ENCODE measurements at regions not wholly inside any gene's neighbourhood (a gene's known extent, or its start where the extent isn't known, plus 50 kb on each side); places are given as distances from the start of the nearest gene placed in this dataset.
A peak's percentile ranks its signal among the peaks of the same experiment; 100 is the strongest.
"Not testable (repeated sequence)": the region's sequence is repeated elsewhere in the genome, so short reads cannot be mapped to it uniquely, and the experiment has no call there.

- Histone ChIP-seq H3K36me3 (ENCODE audit: control insufficient read depth, insufficient read depth, low read length) (no peaks in the 10 kb centered on the region), H3K4me3 (ENCODE audit: low read depth, low read length) (no peak overlapping the region), H3K27me3 (ENCODE audit: control insufficient read depth, insufficient read depth, low read length) (no peaks in the 10 kb centered on the region)
- no peak for DNase-seq (ENCODE audit: low read depth)
- no peak for FAIRE-seq
- no peak for TF ChIP-seq CTCF (IDR thresholded peaks at IDR 0.05; ENCODE audit: insufficient read depth, low read length, severe bottlenecking)
These were observed 61.5 kb upstream of the UNC93A start for GRCh38 chr6:167229586-167229985.

GRCh38 chr6:167230288-167230687 is 60.8 kb upstream of the UNC93A start:
- FAIRE-seq (no peak), DNase-seq (ENCODE audit: low read depth) (no peak)
- H3K27me3 ChIP-seq (ENCODE audit: control insufficient read depth, insufficient read depth, low read length) = no peaks in the 10 kb centered on the region
- no peaks in the 10 kb centered on the region for H3K36me3 ChIP-seq (ENCODE audit: control insufficient read depth, insufficient read depth, low read length)
- no peak overlapping the region for H3K4me3 ChIP-seq (ENCODE audit: low read depth, low read length)
- no peak for TF ChIP-seq CTCF (IDR thresholded peaks at IDR 0.05; ENCODE audit: insufficient read depth, low read length, severe bottlenecking)

GRCh38 chr6:167232356-167232755 is 58.8 kb upstream of the UNC93A start:
- H3K27me3 ChIP-seq (ENCODE audit: control insufficient read depth, insufficient read depth, low read length) = no peaks in the 10 kb centered on the region
- no peak for DNase-seq (ENCODE audit: low read depth)

GRCh38 chr6:167233490-167233889 is 57.6 kb upstream of the UNC93A start:
- H3K4me3 ChIP-seq (ENCODE audit: low read depth, low read length) = no peak overlapping the region
- no peaks in the 10 kb centered on the region for H3K27me3 ChIP-seq (ENCODE audit: control insufficient read depth, insufficient read depth, low read length)
- no peak for DNase-seq (ENCODE audit: low read depth)
- FAIRE-seq = no peak
- no peaks in the 10 kb centered on the region for H3K36me3 ChIP-seq (ENCODE audit: control insufficient read depth, insufficient read depth, low read length)
- TF ChIP-seq CTCF (IDR thresholded peaks at IDR 0.05; ENCODE audit: insufficient read depth, low read length, severe bottlenecking) = no peak

More at GRCh38 chr6:167232356-167232755, 58.8 kb upstream of the UNC93A start:
- no peak for FAIRE-seq
- Histone ChIP-seq H3K36me3 (ENCODE audit: control insufficient read depth, insufficient read depth, low read length) (no peaks in the 10 kb centered on the region), H3K4me3 (ENCODE audit: low read depth, low read length) (no peak overlapping the region)
- TF ChIP-seq CTCF (IDR thresholded peaks at IDR 0.05; ENCODE audit: insufficient read depth, low read length, severe bottlenecking) = no peak

GRCh38 chr6:167234576-167234975 is 56.5 kb upstream of the UNC93A start:
- H3K36me3 ChIP-seq (ENCODE audit: control insufficient read depth, insufficient read depth, low read length); DNase-seq (ENCODE audit: low read depth); H3K27me3 ChIP-seq (ENCODE audit: control insufficient read depth, insufficient read depth, low read length); H3K4me3 ChIP-seq (ENCODE audit: low read depth, low read length): not testable (repeated sequence)
- FAIRE-seq = peak; percentile 73

GRCh38 chr6:167235005-167235404 is 56.1 kb upstream of the UNC93A start:
- Histone ChIP-seq H3K27me3 (ENCODE audit: control insufficient read depth, insufficient read depth, low read length) (no peaks in the 10 kb centered on the region), H3K36me3 (ENCODE audit: control insufficient read depth, insufficient read depth, low read length) (no peaks in the 10 kb centered on the region), H3K4me3 (ENCODE audit: low read depth, low read length) (no peak overlapping the region)
- TF ChIP-seq CTCF (IDR thresholded peaks at IDR 0.05; ENCODE audit: insufficient read depth, low read length, severe bottlenecking) = no peak
- FAIRE-seq = no peak
- DNase-seq (ENCODE audit: low read depth) = no peak

Measured in bronchial epithelial cell (primary cell).